ENCODE measurements at regions not wholly inside any gene's neighbourhood (a gene's known extent, or its start where the extent isn't known, plus 50 kb on each side); places are given as distances from the start of the nearest gene placed in this dataset.
"Not testable (repeated sequence)": the region's sequence is repeated elsewhere in the genome, so short reads cannot be mapped to it uniquely, and the experiment has no call there.

GRCh38 chr2:3107567-3107966, 270.1 kb downstream of the EIPR1 start:
- WGBS, 2 donors: 71 to 86% methylated on average over 13 to 14 of the region's 14 CpGs
- Histone ChIP-seq H3K36me3 (replicated peaks in 1 of 2; ENCODE audit: insufficient read depth in 1 of 2, low read depth in 2 of 2) (no peaks in the 10 kb centered on the region), H3K27me3 (no peaks in the 10 kb centered on the region), H3K9me3 (no peaks in the 10 kb centered on the region), H3K4me1 (no peaks in the 10 kb centered on the region), H3K27ac (no peak overlapping the region), H3K4me3 (no peak overlapping the region)
- no peak for TF ChIP-seq CTCF (IDR thresholded peaks at IDR 0.05)
- no peak for TF ChIP-seq POLR2A (IDR thresholded peaks at IDR 0.05)
- ATAC-seq: no peak
- DNase-seq: no peak
- intact Hi-C loops (cut with DNase I): no loop called here

GRCh38 chr2:3105814-3106569, 271.6 kb downstream of the EIPR1 start:
- Histone ChIP-seq H3K36me3 (replicated peaks in 1 of 2; ENCODE audit: insufficient read depth in 1 of 2, low read depth in 2 of 2) (no peaks in the 10 kb centered on the region), H3K4me1 (no peaks in the 10 kb centered on the region), H3K9me3 (no peaks in the 10 kb centered on the region), H3K4me3 (no peak overlapping the region), H3K27ac (no peak overlapping the region), H3K27me3 (no peaks in the 10 kb centered on the region)
- whole genome bisulfite sequencing, 2 donors: 58 to 73% methylated on average over 16 to 17 of the region's 17 CpGs
- intact Hi-C loops (cut with DNase I): no loop called here
- ATAC-seq: no peak
- no peak for DNase-seq
- no peak for TF ChIP-seq CTCF (IDR thresholded peaks at IDR 0.05)
- TF ChIP-seq POLR2A (IDR thresholded peaks at IDR 0.05): no peak

- DNase-seq; intact Hi-C loops (cut with DNase I); H3K9me3 ChIP-seq; H3K36me3 ChIP-seq (replicated peaks in 1 of 2; ENCODE audit: insufficient read depth in 1 of 2, low read depth in 2 of 2); H3K4me1 ChIP-seq; ATAC-seq; H3K4me3 ChIP-seq; H3K27ac ChIP-seq; H3K27me3 ChIP-seq: not testable (repeated sequence)
- 46 to 47% methylated on average over 14 of the region's 14 CpGs for WGBS, 2 donors
Measured at GRCh38 chr2:3104958-3105813, 272.4 kb downstream of the EIPR1 start.

GRCh38 chr2:3104261-3104660, 273.4 kb downstream of the EIPR1 start:
- Histone ChIP-seq H3K4me1 (no peaks in the 10 kb centered on the region), H3K36me3 (replicated peaks in 1 of 2; ENCODE audit: insufficient read depth in 1 of 2, low read depth in 2 of 2) (no peaks in the 10 kb centered on the region), H3K27me3 (no peaks in the 10 kb centered on the region), H3K4me3 (no peak overlapping the region), H3K9me3 (no peaks in the 10 kb centered on the region), H3K27ac (no peak overlapping the region)
- DNase-seq (no peak), ATAC-seq (no peak)
- WGBS, 2 donors: 76 to 85% methylated on average over 11 of the region's 11 CpGs
- intact Hi-C loops (cut with DNase I): no loop called here
- no peak for TF ChIP-seq CTCF (IDR thresholded peaks at IDR 0.05)
- no peak for TF ChIP-seq POLR2A (IDR thresholded peaks at IDR 0.05)

GRCh38 chr2:3102922-3103569, 274.6 kb downstream of the EIPR1 start:
- no peaks in the 10 kb centered on the region for H3K36me3 ChIP-seq (replicated peaks in 1 of 2; ENCODE audit: insufficient read depth in 1 of 2, low read depth in 2 of 2)
- WGBS, 2 donors: 64 to 80% methylated on average over 11 of the region's 11 CpGs
- DNase-seq (no peak), ATAC-seq (no peak)
- intact Hi-C loops (cut with DNase I): no loop called here
- no peaks in the 10 kb centered on the region for H3K9me3 ChIP-seq
- no peak overlapping the region for H3K4me3 ChIP-seq
- no peaks in the 10 kb centered on the region for H3K4me1 ChIP-seq
- no peak overlapping the region for H3K27ac ChIP-seq
- TF ChIP-seq CTCF (IDR thresholded peaks at IDR 0.05) (no peak), POLR2A (IDR thresholded peaks at IDR 0.05) (no peak)
- no peaks in the 10 kb centered on the region for H3K27me3 ChIP-seq

Measured in body of pancreas (tissue), 4 donors.